HG03095 (cell line): ENCODE measurements at regions not wholly inside any gene's neighbourhood (a gene's known extent, or its start where the extent isn't known, plus 50 kb on each side); places are given as distances from the start of the nearest gene placed in this dataset.
"Not testable (repeated sequence)": the region's sequence is repeated elsewhere in the genome, so short reads cannot be mapped to it uniquely, and the experiment has no call there.

Experiments used
- ATAC-seq: cut with Tn5 transposase; IDR thresholded peaks from one replicate; pipeline ENCODE4 v1.9.1; 2021; ENCODE audit warnings: moderate library complexity; ENCODE audit not compliant: unreplicated experiment

- no peak for ATAC-seq
Observed at GRCh38 chr4:136009258-136009832, 1522.9 kb downstream of the PCDH18 start.

GRCh38 chr4:136007991-136008390, 1524.3 kb downstream of the PCDH18 start:
- no peak for ATAC-seq

GRCh38 chr4:136002316-136002715, 1530.0 kb downstream of the PCDH18 start:
- no peak for ATAC-seq

- no peak for ATAC-seq
Observed at GRCh38 chr4:136001791-136002190, 1530.5 kb downstream of the PCDH18 start.

- ATAC-seq: no peak
Observed at GRCh38 chr4:136000246-136000645, 1532.0 kb downstream of the PCDH18 start.

- no peak for ATAC-seq
Observed at GRCh38 chr4:135994360-135994759, 1537.9 kb downstream of the PCDH18 start.

- ATAC-seq: no peak
Observed at GRCh38 chr4:135976860-135977259, 1555.4 kb downstream of the PCDH18 start.

- ATAC-seq: no peak
Observed at GRCh38 chr4:135966936-135967335, 1565.4 kb downstream of the PCDH18 start.

- no peak for ATAC-seq
Observed at GRCh38 chr4:135963009-135963408, 1569.3 kb downstream of the PCDH18 start.

- ATAC-seq: no peak
Observed at GRCh38 chr4:135949931-135950330, 1582.4 kb downstream of the PCDH18 start.

GRCh38 chr4:135948797-135949196, 1583.5 kb downstream of the PCDH18 start:
- ATAC-seq: no peak

GRCh38 chr4:135941671-135942070, 1590.6 kb downstream of the PCDH18 start:
- no peak for ATAC-seq

GRCh38 chr4:135934026-135934425, 1598.3 kb downstream of the PCDH18 start:
- no peak for ATAC-seq

- no peak for ATAC-seq
Observed at GRCh38 chr4:135927651-135928050, 1604.6 kb downstream of the PCDH18 start.

- no peak for ATAC-seq
Observed at GRCh38 chr4:135921081-135921480, 1611.2 kb downstream of the PCDH18 start.

GRCh38 chr4:135917011-135917410, 1615.3 kb downstream of the PCDH18 start:
- no peak for ATAC-seq

- no peak for ATAC-seq
Observed at GRCh38 chr4:135900956-135901355, 1631.3 kb downstream of the PCDH18 start.

- ATAC-seq: not testable (repeated sequence)
Observed at GRCh38 chr4:135864304-135864703, 1662.7 kb upstream of the PABPC4L start.

- no peak for ATAC-seq
Observed at GRCh38 chr4:135840781-135841180, 1639.2 kb upstream of the PABPC4L start.

GRCh38 chr4:135839712-135840111, 1638.1 kb upstream of the PABPC4L start:
- ATAC-seq: no peak

- no peak for ATAC-seq
Observed at GRCh38 chr4:135838889-135839288, 1637.3 kb upstream of the PABPC4L start.

- no peak for ATAC-seq
Observed at GRCh38 chr4:135834471-135834870, 1632.9 kb upstream of the PABPC4L start.

GRCh38 chr4:135833529-135833928, 1631.9 kb upstream of the PABPC4L start:
- no peak for ATAC-seq
